Spleen (tissue), 11 donors: ENCODE measurements at regions not wholly inside any gene's neighbourhood (a gene's known extent, or its start where the extent isn't known, plus 50 kb on each side); places are given as distances from the start of the nearest gene placed in this dataset.

Experiments
- DNase-seq: peaks from one replicate; pipeline ENCODE4 v3.0.0-alpha.2; 2020
- H3K27ac ChIP-seq, 8 donors: fragments of 200-600 bp; sonication (generic) in 7 of 8; 1 replicate in 4 of 8; 2 replicates in 4 of 8; pipeline versions ENCODE4 v1.5.0 to v1.8.0; 2016 to 2021; ENCODE audit warnings: inconsistent platforms in 4 of 8, mild to moderate bottlenecking in 4 of 8, moderate library complexity in 1 of 8
- H3K27me3 ChIP-seq, 7 donors: fragments of 200-600 bp; sonication (generic) in 6 of 7; replicated peaks in 1 of 7; 1 replicate in 4 of 7; 2 replicates in 3 of 7; pipeline versions ENCODE4 v1.5.0 to v1.8.0; 2016 to 2021; ENCODE audit warnings: inconsistent platforms in 3 of 7, mild to moderate bottlenecking in 1 of 7
- H3K36me3 ChIP-seq, 6 donors: fragments of 200-600 bp; sonication (generic) in 5 of 6; 1 replicate in 4 of 6; 2 replicates in 2 of 6; pipeline versions ENCODE4 v1.5.0 to v1.8.0; 2016 to 2021; ENCODE audit warnings: inconsistent platforms in 2 of 6
- H3K4me1 ChIP-seq, 6 donors: fragments of 200-600 bp; sonication (generic) in 5 of 6; 1 replicate in 3 of 6; 2 replicates in 3 of 6; pipeline versions ENCODE4 v1.5.0 to v1.8.0; 2016 to 2021; ENCODE audit warnings: inconsistent platforms in 3 of 6
- H3K4me3 ChIP-seq, 8 donors: fragments of 200-600 bp; sonication (generic) in 7 of 8; 1 replicate in 4 of 8; 2 replicates in 4 of 8; pipeline versions ENCODE4 v1.5.0 to v1.8.0; 2016 to 2021; ENCODE audit warnings: inconsistent platforms in 4 of 8, mild to moderate bottlenecking in 4 of 8, moderate library complexity in 2 of 8
- H3K9me3 ChIP-seq, 8 donors: fragments of 200-600 bp; sonication (generic) in 7 of 8; 1 replicate in 4 of 8; 2 replicates in 4 of 8; pipeline versions ENCODE4 v1.5.0 to v1.8.0; 2016 to 2021; ENCODE audit warnings: inconsistent platforms in 4 of 8
- POLR2A ChIP-seq, 3 donors: fragments of 450-650 bp; IDR thresholded peaks; one replicate each; pipeline ENCODE4 v1.5.1; 2017; ENCODE audit warnings: antibody characterized with exemption in 3 of 3, mild to moderate bottlenecking in 1 of 3
- POLR2AphosphoS5 ChIP-seq, 3 donors: sonication (generic); formaldehyde crosslinking; IDR thresholded peaks; one replicate each; pipeline ENCODE4 v1.5.1; 2017; ENCODE audit warnings: antibody characterized with exemption in 3 of 3
- WGBS, 5 donors: extraction: QIAGEN DNeasy Blood & Tissue Kit in 3 of 5; methylation state at CpG; one replicate each; pipeline versions ENCODE4 v1.1.5 to v1.1.7; 2013 to 2018; 5-methylcytosine and 5-hydroxymethylcytosine counted together
- intact Hi-C: fragments of 100-400 bp; cut with DNase I; formaldehyde crosslinking; loops from one replicate; pipeline ENCODE4 v1.15.0; 2023; ENCODE audit warnings: low total_unique reads
- TF ChIP-seq, protein P1 (sequence below), 11 experiments: fragments of 200-600 bp in 7 of 11; fragments of 450-650 bp in 4 of 11; sonication (generic) in 4 of 11; IDR thresholded peaks in 8 of 11; conservative IDR thresholded peaks in 3 of 11; 1 replicate in 7 of 11; 2 replicates in 4 of 11; pipeline versions ENCODE4 v1.4.0 to v1.8.0; 2016 to 2021; ENCODE audit warnings: antibody characterized with exemption in 11 of 11, inconsistent platforms in 4 of 11, mild to moderate bottlenecking in 1 of 11
- donor health status: healthy with polysubstance abuse.
- donor health status: DM: no; HTN: no; CAD: no; lungs with moderate emphysema.
- donor health status: DM: no; HTN: no; CAD: no.
- donor health status: Bipolar disorder and iron deficiency.
- donor health status: healthy.
- donor health status: DM: no; HTN: no; CAD: no.
- donor health status: DM: yes; HTN: yes; CAD: no.

DNA sequence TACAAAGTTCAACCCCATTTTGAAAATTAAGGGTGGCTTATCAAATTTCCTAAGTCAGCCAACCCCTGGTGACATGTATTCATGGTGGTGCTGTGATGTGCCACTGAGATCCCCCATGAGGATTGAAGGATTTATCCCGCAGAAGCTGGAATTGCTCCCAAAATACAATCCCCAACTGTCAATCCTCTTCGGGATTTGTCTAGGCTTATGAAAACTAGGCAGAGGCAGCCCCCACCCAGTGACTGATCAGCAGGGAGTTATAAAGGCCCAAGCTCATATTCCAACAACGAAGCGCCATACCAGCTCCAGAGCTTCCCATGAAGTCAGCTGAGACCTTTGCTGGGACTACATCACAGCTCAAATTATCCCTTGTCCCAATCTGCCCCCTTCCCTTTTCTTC lies 316.0 kb downstream of the ENC1 start:
- 86 to 94% (median 92%) methylated on average over 4 of the region's 4 CpGs for WGBS, 5 donors
- no peak for DNase-seq
- no peak overlapping the region for H3K27ac ChIP-seq
- H3K4me1 ChIP-seq: peaks cover 0 to 11% (median 0%) of the 10 kb centered on the region in 6 donors
- no peaks in the 10 kb centered on the region for H3K36me3 ChIP-seq
- TF ChIP-seq, protein P1, sequence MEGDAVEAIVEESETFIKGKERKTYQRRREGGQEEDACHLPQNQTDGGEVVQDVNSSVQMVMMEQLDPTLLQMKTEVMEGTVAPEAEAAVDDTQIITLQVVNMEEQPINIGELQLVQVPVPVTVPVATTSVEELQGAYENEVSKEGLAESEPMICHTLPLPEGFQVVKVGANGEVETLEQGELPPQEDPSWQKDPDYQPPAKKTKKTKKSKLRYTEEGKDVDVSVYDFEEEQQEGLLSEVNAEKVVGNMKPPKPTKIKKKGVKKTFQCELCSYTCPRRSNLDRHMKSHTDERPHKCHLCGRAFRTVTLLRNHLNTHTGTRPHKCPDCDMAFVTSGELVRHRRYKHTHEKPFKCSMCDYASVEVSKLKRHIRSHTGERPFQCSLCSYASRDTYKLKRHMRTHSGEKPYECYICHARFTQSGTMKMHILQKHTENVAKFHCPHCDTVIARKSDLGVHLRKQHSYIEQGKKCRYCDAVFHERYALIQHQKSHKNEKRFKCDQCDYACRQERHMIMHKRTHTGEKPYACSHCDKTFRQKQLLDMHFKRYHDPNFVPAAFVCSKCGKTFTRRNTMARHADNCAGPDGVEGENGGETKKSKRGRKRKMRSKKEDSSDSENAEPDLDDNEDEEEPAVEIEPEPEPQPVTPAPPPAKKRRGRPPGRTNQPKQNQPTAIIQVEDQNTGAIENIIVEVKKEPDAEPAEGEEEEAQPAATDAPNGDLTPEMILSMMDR (IDR thresholded peaks at IDR 0.05 in 8 of 11, conservative IDR thresholded peaks at IDR 0.05 in 3 of 11): no peak
- TF ChIP-seq POLR2AphosphoS5 (IDR thresholded peaks at IDR 0.05) (no peak), POLR2A (IDR thresholded peaks at IDR 0.05) (no peak)
- H3K27me3 ChIP-seq: no peaks in the 10 kb centered on the region
- H3K4me3 ChIP-seq: no peak overlapping the region
- H3K9me3 ChIP-seq: no peaks in the 10 kb centered on the region
- intact Hi-C loops: no loop called here

DNA sequence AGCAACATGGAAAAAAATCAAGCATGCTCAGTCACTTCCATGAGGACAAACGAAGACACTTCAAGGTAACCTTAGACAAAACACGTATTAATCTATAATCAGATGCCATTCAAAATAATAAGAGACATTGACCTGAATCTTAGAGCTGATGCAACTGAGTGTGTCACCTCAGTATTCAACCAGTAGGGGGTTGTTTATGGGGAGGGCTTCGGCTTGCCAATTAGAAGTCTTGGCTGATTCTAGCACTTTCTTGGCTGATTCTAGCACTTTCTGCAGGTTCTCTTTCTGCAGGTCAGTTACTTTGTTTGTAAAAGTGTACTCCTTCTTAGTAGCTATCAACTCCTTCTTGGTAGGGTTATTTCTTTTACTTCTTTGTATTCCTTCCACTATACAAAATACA lies 317.6 kb downstream of the ENC1 start:
- H3K27ac ChIP-seq: no peak overlapping the region
- H3K4me1 ChIP-seq: peaks cover 0 to 11% (median 0%) of the 10 kb centered on the region in 6 donors
- no peak for DNase-seq
- no peaks in the 10 kb centered on the region for H3K27me3 ChIP-seq
- intact Hi-C loops: no loop called here
- H3K4me3 ChIP-seq: no peak overlapping the region
- TF ChIP-seq POLR2A (IDR thresholded peaks at IDR 0.05) (no peak), POLR2AphosphoS5 (IDR thresholded peaks at IDR 0.05) (no peak)
- TF ChIP-seq, protein P1 (IDR thresholded peaks at IDR 0.05 in 8 of 11, conservative IDR thresholded peaks at IDR 0.05 in 3 of 11): no peak
- H3K9me3 ChIP-seq: no peaks in the 10 kb centered on the region
- 61 to 83% (median 75%) methylated on average over 3 of the region's 3 CpGs for WGBS, 5 donors
- H3K36me3 ChIP-seq: no peaks in the 10 kb centered on the region

DNA sequence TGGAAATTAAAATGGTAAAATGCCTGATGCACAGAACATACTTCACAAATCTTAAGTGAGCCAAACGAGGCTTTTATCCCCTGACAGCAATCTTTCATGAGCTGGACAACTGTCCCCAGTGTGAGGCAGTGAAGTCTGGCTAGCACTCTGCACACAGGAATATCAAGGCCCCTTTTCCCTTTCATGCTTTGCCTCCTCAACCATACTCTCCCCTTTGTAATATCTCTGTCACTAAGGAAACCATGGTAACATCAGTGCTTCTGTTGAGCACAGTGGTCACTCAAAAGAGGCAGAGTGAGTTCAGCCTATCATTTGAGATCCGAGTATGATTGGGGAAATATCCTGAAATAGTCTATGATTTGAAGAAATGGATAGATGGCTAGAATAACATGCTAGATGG lies 318.3 kb downstream of the ENC1 start:
- H3K4me3 ChIP-seq: no peak overlapping the region
- H3K4me1 ChIP-seq: peaks cover 0 to 9% (median 0%) of the 10 kb centered on the region in 6 donors
- no peak overlapping the region for H3K27ac ChIP-seq
- WGBS, 5 donors: 67 to 76% (median 69%) methylated on average over 2 of the region's 2 CpGs
- no peaks in the 10 kb centered on the region for H3K27me3 ChIP-seq
- intact Hi-C loops: no loop called here
- TF ChIP-seq POLR2A (IDR thresholded peaks at IDR 0.05) (no peak), POLR2AphosphoS5 (IDR thresholded peaks at IDR 0.05) (no peak)
- TF ChIP-seq, protein P1 (IDR thresholded peaks at IDR 0.05 in 8 of 11, conservative IDR thresholded peaks at IDR 0.05 in 3 of 11): no peak
- DNase-seq: no peak
- H3K36me3 ChIP-seq: no peaks in the 10 kb centered on the region
- H3K9me3 ChIP-seq: no peaks in the 10 kb centered on the region

DNA sequence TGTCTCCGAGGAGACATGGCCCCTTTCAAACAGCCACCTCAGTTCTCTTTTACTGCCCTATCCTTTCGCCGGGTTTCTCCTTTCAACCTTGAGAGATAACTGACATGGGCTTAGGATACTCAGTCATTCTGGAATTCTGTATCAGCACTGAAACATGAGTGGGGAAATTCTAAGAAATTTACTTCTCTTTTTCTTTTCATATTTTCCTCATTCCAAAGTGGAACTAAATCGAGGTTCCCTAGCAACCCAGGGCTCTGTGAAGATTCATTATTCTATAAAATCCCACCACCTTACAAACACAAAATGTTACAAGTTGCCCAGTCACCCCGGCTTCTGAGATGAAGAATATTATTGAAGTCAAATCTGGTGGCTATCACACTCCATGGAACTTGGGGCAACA lies 319.2 kb downstream of the ENC1 start:
- 77 to 86% (median 82%) methylated on average over 5 of the region's 5 CpGs for WGBS, 5 donors

More for the DNA sequence above, 319.2 kb downstream of the ENC1 start:
- no peak for DNase-seq
- Histone ChIP-seq H3K4me1 (peaks cover 0 to under 1% (median 0%) of the 10 kb centered on the region in 6 donors), H3K4me3 (no peak overlapping the region), H3K27me3 (no peaks in the 10 kb centered on the region), H3K27ac (no peak overlapping the region), H3K36me3 (no peaks in the 10 kb centered on the region), H3K9me3 (no peaks in the 10 kb centered on the region)
- TF ChIP-seq, protein P1 (IDR thresholded peaks at IDR 0.05 in 8 of 11, conservative IDR thresholded peaks at IDR 0.05 in 3 of 11): no peak
- TF ChIP-seq POLR2AphosphoS5 (IDR thresholded peaks at IDR 0.05) (no peak), POLR2A (IDR thresholded peaks at IDR 0.05) (no peak)
- intact Hi-C loops: no loop called here
